Activated CD8-positive, alpha-beta memory T cell treated with anti-CD3 and anti-CD28 coated beads for 36 hours (primary cell): ENCODE measurements at regions not wholly inside any gene's neighbourhood (a gene's known extent, or its start where the extent isn't known, plus 50 kb on each side); places are given as distances from the start of the nearest gene placed in this dataset.
"Not testable (repeated sequence)": the region's sequence is repeated elsewhere in the genome, so short reads cannot be mapped to it uniquely, and the experiment has no call there.

Experiments used
- CTCF ChIA-PET: fragments of 350-600 bp; sonication (Branson Sonifier 250); formaldehyde crosslinking; loops from one replicate; lab custom pipeline; 2021; ENCODE audit warnings: antibody characterized with exemption; lab: Charles Lee
- POLR2A ChIA-PET: fragments of 350-600 bp; sonication (Branson Sonifier 250); formaldehyde crosslinking; loops from one replicate; lab custom pipeline; 2021; ENCODE audit warnings: antibody characterized with exemption; lab: Charles Lee

DNA sequence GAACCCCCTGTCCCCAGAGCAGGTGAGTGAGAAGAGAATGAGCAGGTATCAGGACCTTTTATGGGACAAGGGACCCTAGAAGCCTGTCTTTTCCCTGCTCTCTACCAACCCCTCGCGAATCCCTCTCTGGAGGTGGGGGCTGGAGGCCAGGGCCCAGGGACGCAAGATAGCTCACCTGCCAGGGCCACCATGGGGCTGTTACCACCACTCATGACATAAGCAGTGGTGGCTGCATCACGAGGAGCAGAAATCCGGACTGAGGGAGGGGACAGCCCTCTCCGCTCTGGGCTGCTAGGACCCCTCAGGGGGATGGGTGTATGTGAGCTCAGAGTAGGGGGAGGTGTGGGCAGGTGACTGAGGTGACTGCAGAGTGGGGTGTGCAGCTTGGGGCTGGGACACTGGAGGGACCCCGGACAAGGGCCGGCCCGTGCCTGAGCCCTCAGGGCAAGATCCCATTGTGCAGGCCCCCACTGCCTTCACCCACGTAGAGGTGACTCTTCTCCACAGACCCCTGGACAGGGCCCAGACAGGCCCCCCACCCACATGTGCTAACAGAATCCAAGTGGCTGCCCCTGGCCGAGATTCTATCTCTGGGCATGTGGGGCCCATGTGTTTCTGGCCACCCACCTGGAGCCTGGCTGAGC lies 190.6 kb downstream of the TBC1D2B start:
- POLR2A ChIA-PET: no interaction called here
- CTCF ChIA-PET: no interaction called here

DNA sequence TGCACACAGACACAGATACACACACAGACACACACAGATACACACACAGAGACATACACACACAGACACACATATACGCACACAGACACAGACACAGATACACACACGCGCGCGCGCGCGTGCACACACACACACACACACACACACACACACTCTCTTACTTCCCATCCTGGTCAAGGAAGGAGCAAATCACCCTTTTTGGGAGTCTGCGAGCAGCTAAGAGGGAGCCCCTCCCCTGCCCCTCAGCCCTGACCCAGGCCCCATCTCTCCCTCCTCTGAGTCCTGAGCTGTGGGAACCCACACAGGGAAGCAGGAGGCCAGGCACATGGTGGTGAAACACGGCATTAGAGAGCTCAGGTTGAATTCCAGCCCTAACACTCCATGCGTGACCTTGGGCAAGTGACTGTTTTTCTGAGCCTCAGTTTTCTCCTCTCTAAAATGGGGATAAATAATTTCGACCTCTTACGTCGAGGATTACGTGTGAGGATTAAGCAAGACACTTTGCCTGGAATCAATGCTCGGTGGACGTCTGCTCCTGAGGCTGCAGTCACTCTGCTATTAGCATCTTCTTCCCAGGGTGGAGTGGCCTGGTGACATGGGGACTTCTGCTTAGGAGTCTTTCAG lies 191.5 kb downstream of the TBC1D2B start:
- CTCF ChIA-PET, POLR2A ChIA-PET: not testable (repeated sequence)

DNA sequence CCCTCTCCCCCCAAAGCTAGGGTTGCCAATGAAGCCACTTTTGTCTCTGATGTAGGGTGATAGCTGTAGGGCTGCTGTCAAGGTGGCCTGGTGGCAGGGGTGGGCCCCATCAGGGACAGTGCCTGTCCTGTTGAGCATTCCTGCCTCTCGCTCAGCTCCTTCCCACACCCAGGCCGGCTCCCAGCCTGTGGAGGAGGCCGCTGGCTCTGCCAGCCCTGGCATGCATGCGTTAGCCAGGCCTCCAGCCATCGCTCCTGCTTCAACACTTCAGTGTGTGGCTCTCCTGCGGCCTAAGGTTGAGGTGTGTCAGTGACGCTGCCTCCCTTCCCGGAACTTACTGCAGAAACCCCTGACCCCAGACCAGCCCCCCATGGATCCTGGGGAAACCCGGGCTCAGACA lies 194.5 kb downstream of the TBC1D2B start:
- POLR2A ChIA-PET: not testable (repeated sequence)
- CTCF ChIA-PET: interaction anchor here (0.6 kb wide), 1 partner anchor 34 kb away, joined by 4 read pairs; no protein-coding TSS in a partner anchor

DNA sequence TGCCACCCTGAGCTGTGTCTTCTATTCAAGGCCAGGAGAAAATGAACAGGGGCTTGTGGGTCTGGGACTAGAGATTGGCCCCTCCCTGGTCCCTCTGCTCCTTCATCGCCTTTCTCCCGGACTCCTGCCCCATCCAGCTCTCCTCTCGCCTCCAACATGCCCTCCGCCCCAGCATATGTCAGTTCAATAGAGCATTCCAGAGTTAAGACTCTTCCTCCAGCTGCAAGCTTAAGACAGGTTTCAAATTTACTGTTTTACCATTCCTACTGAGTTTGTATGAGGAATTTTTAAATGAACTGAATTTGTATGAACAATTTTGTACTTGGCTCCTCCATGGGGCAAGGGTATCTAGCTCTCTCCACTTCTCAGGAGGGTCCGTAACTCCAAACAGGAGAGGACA lies 195.6 kb downstream of the TBC1D2B start:
- CTCF ChIA-PET: no interaction called here
- POLR2A ChIA-PET: no interaction called here

DNA sequence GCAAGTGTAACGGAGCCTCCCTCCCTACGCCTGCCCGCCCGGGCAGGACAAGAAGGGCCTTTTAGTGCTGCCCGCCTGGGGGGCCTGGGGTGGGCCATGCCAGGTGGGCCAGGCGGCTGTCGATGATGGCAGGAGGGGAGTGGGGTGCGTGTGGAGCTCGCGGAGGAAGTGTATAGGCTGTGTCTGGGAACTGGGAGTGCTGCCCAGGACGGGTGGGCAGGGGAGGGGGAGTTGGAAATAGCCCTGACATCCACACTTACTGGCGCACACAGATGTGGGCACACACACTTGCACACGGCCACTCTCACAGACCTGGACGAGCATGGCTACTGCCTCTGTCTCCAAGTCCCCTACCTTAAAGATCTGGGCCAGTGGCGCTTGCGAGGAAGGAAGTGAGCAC lies 196.0 kb downstream of the TBC1D2B start:
- POLR2A ChIA-PET: not testable (repeated sequence)

DNA sequence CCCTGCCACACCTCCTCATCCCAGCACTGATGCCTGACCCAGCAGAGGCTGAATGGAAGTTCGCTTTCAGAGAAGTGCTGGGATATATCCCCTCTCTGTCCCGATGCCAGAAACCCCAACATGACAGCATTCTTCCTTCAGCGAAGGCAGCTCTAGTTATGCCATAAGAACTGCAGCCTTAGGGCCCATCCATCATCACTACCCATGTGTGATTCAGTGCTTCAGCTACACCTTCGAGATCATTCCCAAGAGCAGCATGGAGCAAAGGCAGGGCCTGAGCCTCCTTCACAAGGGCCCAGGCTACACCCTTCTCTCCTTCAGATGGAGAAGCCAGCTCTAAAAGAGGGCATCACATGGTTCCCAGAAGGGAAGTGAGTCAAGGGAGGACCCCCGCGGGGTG lies 198.0 kb downstream of the TBC1D2B start:
- CTCF ChIA-PET, POLR2A ChIA-PET: not testable (repeated sequence)

More for the DNA sequence above, 196.0 kb downstream of the TBC1D2B start:
- CTCF ChIA-PET: not testable (repeated sequence)

DNA sequence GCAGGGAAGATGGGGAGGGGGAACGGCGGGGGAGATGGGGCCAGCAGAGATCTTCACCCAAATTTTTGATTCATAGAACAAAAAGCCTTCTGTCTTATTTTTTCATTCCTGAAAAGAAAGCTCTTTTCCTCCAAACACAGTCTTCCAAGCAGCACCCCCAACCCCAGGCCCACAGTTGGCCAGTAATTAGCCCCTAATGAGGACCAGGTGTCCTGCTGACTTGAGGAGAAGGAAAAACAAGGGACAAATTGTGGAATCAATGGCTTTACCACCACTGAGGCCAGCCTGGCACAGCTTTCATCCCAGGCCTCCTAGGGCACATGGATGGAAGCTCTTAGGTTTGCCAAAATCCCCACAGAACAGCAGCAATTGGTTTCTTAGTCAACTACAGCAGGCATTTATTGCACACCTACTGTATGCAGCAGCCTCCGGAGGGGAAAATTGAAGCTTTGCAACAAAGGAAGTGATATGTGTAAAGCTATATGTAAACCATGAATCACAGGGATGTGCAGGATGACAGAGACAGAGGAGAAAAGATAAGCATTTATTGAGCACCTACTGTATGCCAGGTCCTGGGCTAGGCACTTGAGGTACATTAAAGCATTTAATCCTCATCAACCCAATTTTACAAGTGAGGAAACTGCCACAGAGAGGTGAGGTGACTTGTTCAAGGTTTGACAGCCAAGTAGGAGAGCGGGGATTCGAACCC lies 199.5 kb downstream of the TBC1D2B start:
- ChIA-PET POLR2A (no interaction called here), CTCF (no interaction called here)

DNA sequence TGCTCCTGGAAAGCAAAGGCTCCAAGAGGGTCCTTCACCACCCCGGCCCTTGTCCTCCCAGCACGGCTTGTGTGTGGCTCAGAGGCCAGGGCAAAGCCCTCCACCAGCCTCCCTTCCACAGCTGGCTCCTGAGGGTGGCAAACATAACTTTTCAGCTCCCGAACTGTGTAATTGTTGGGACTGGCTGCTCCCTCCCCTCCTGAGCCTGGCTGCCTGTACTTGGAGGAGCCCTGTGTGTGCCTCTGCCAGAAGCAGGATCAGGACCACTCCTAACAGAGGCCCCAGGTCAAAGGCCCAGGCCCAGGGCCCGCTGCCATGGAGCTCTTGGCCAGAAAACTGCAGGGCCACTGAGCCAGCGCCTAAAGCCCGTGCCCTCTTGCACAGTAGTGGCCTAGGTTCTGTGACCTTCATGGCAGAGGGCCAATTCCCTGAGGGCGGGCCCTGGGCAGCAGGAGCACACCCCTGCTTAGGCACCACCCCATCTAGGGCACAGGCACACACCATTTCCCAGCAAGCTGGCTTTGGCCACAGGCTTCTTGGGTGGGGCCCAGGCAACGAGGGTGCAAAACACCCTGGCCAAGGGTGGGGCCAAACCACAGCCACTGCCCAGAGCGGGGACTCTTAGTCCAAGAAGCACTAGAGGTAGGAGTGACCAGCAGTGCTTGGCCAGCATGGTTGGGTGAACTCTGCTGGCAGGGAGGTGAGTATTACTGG lies 201.2 kb downstream of the TBC1D2B start:
- POLR2A ChIA-PET, CTCF ChIA-PET: not testable (repeated sequence)

DNA sequence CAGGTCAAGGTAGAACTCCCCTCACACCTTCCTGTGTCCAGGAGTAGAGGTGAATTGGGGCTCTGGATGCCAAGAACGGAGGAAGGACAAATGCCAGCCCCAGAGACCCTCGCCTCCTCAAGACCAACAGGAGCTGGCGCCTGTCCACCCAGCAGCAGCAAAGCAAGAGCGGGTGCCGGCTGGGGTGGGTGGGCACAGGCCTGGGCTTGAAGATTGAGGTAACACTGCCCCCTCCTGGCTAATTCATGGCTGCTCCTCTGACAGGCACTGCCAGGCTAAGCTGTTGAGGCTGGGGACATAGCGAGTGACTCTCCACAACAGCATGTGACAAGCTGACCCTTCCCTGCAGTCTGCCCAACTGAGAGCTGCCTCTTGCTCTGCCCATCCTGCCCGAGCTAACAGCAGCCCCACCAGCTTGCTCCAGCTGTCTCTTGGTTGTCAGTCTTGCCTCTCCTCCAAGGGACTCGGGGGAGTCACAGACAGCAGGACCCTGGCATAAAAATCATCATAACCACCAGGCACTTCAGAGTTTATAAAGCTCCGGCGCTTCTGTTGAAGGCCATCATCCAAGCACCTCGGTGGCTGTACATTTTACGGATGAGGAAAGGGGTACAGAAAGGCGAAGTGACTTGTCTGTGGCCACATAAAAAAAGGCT lies 202.3 kb downstream of the TBC1D2B start:
- POLR2A ChIA-PET, CTCF ChIA-PET: not testable (repeated sequence)

DNA sequence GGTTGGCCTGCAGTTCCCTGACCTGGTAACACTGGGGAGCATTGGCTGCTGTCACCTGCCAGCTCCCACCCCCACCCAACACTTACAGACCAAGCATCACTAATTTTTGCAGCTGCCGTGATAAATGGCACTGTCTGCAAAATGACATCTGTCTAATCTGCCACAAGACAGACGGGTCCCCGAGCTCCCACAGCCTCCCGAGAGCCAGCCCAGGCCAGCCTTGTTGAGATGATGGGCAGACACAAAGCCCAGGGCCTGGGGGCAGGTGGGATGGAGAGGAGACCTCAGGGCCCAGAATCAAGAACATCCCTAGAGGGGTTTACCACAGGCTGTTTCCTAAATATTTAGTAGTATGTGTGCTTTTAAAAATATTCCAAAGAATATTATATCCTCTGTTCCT lies 203.4 kb downstream of the TBC1D2B start:
- ChIA-PET CTCF (no interaction called here), POLR2A (no interaction called here)

DNA sequence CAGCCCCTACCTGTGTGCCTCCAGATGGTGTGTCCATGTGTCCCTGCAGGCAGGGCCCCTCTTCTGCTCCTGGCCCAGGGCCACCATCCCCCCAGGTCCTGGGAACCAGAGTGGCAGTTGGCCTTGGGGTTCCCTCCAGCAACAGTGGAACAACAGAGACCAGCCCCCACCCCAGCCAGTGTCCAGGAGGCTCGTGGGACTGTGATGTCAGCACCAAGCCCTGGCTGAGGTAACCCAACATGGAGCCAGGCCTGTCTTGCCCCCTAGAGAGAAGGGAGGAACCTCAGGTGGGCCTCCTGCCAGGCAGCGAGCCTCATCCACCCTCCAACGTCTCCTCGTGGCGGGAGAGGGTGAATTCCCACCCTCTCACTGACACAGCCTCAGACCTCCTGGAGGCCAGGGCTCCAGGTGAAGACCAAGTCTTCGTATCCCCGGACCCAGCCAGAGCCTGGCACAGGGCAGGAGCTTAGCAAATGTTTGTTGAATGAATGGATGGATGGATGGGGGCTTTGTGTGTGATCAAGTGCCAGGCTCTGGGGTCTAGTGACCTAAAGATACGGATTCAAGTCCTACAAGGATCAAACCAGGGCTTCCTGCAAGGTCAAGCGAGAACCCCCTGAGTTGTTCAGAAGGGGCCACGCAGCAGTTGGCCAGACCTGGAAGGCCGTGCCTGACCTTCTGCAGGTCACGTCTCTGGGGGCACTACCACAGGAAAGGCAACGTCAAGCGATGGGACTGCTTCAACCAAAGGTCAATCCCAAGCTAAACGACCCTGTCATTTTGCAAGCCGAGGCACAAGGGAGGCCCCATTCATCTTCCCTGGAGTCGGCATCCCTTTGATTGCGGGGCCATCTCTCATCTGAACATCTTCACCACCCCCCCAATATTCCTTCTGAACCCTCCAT lies 204.7 kb downstream of the TBC1D2B start:
- CTCF ChIA-PET, POLR2A ChIA-PET: not testable (repeated sequence)

DNA sequence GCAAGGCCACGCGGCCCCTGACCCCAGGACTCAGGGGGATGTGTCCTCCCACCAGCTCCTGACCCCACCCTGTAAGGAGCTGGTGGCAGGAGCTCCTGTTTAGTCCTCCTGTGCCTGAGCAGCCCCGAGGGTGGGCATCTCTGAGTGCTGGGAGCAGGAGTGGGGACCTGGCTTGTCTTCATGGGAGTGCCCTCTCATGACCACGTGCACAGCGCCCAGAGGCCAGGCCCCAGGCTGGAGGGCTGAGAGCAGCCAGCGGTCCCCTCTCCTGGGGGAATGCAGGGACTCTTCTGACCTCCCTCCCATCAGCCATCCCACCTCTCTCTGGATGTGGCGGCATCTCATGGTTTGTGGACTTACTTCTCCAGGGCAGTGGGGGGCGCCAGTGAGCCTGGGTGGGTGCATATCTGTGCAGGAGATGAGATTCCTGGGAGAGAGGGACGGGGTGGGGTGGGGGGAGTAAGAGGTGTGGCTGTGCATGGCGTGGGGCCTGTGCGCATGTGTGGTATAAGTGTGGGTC lies 205.6 kb downstream of the TBC1D2B start:
- ChIA-PET POLR2A (no interaction called here), CTCF (no interaction called here)

DNA sequence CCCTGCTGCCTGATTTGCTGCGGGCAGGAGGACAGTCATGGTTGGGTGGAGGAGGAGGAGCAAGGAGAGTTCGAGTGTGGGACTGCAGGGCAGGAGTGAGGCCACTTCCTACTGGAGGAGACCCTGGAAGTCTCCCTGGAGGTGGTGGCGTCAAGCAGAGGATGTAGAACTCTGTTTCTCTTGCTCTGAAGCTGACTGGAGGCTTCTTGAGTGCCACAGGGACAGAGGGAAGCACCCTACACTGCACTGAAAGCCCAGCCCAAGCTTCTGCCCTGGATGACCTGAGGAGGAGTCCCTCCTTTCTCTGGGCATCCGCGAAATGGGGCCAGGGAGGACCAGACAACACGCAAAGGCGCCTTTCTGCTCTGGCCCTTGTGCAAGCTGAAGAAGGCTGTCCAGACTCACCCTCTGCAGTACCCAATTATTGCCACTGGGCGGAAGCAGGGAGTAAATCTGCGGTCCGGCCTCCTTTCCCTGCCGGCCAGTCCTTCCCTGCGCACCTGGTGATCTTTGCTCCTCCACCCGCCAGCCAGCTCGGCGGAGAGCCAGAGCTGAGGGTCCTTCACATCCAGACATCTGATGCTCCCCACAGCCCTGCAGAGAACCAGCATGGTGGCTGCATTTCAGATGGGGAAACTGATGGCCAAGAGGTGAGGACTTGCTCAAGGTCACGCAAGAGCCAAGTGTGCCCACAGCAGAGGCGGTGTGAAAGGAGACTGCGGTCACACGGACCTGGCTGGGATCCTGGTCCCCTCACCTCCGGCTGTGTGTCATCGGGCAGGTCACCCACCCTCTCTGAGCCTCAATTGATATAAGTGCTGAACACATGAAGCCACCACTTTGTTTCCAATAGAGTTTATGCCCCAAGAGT lies 207.1 kb downstream of the TBC1D2B start:
- POLR2A ChIA-PET: no interaction called here
- CTCF ChIA-PET: no interaction called here

DNA sequence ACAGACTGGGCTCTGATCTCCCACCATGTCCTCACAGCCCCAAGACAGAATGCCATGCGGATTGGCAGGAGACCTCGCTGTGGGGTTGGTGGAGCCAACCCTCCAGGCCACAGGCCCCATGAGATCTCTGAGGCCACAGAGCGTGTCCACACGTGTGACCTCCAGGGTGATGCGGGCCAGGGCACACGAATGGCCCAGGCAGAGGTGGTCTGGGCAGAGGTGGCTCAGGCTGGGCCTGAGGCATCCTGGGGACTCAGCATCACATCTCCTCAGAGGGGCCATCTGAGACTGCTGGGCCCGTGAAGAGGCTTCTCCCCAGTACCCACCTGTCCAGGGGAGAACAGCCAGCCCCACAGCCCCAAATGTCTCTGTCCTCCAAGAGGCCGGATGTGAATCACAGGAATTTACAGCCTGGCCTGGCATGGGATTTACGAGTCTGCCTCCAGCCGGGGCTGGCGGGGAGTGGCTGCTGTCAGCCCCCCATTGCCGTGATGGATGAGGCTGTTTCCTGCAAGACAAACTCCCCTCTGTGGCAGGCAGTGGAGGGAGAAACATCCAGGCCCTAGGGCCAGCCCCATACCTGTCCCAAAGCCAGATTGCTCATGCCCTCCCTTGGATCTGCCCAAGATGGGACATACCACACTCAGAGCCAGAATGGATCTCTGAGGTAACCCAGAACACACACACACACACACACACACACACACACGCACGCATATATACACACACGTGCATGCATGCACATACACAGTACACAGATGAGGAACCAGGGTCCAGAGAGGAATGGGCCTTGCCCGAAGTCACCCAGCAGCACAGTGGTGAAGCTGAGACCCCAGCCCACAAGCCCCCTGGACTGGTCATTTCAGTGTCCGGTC lies 208.3 kb downstream of the TBC1D2B start:
- ChIA-PET POLR2A (no interaction called here), CTCF (no interaction called here)

DNA sequence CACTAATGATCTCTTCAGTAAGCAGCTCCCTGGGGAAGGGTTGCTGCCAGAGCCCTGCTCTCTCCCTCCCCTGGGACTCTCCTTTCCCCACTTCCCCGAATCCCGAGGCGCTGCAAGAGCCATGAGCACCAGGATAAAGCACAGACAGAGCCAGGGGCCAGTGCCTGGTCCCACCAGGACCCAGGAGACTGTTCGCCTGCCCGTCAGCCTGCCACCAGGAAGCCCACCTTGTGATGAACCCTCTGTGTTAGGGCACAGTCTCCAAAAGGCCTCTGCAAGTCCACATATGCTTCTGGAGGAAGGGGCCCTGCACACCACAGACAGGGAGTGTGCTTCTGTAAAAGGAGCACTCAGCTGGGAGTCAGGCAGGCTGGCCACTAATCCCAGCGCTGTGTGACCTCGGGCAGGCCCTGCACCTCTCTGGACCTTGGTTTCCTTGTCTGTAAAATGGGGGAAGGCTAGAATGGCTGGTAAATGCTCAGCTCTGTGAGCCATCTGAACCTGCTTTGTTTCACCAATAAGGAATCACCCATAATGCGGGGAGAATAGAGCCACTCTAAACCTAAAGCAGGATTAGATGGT lies 209.4 kb downstream of the TBC1D2B start:
- CTCF ChIA-PET, POLR2A ChIA-PET: not testable (repeated sequence)

DNA sequence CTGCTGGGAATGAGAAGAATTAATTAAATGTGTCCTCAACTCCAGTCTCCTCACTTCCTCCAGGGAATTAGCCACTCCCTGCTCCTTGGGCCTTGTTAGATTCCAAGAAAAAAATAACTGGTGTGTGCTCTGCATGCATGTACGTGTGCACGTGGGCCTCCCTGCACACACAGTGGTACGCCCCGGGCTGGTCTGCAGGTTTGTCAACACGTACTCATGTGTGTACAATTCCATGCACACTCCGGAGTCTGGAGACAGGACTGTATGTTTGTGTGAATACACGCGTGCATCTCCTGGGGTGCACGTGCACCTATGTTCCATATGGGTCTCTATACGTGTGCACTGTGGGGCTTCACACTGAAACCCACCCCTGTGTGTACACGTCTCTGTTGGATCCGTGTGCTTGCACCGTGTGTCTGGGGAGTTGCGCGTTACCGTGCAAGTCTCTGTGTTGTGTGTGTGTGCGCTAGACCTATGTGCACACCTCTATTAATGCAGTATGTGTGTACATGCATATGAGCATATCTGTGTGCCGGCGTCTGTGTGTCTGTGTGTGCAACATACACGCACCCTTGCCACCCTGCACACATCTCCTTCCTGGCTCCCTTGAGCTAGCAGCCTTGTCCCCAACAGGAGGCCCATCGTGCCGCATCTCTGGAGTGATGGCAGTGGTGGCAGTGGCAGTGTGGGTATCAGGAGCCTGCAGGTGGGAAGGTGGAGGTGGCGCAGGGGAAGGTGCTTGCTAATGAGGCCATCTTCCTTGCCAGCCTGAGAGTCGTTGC lies 210.1 kb downstream of the TBC1D2B start:
- ChIA-PET CTCF (no interaction called here), POLR2A (no interaction called here)
